ENCODE measurements at regions not wholly inside any gene's neighbourhood (a gene's known extent, or its start where the extent isn't known, plus 50 kb on each side); places are given as distances from the start of the nearest gene placed in this dataset.

DNA sequence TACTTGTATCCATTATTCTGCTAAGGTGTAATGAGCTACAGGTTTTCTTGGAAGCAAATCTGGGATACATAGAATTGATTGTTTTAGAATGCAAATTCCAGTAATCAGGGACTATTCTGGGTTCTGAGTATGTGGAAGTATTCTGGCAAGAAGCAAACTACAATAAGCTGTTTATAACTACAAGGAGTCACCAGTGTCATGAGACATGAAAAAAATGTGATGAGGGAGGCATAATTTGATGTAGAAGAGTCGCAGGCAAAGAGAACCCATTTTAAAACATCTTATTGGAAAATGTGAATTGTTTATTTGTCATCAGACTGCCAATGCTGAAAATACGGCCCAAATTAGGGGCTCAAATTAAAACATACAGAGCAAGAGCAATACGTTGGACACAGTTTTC, 321.8 kb upstream of the E2F7 start:
- Histone ChIP-seq H4K8ac (replicated peaks; ENCODE audit: insufficient read length, low read depth, low read length) (no peak overlapping the region), H2BK12ac (ENCODE audit: insufficient read length, low read depth, low read length) (no peak overlapping the region), H3K14ac (ENCODE audit: insufficient read depth, low read length) (no peak overlapping the region)

More for the DNA sequence above, 321.8 kb upstream of the E2F7 start:
- TF ChIP-seq, protein P1, sequence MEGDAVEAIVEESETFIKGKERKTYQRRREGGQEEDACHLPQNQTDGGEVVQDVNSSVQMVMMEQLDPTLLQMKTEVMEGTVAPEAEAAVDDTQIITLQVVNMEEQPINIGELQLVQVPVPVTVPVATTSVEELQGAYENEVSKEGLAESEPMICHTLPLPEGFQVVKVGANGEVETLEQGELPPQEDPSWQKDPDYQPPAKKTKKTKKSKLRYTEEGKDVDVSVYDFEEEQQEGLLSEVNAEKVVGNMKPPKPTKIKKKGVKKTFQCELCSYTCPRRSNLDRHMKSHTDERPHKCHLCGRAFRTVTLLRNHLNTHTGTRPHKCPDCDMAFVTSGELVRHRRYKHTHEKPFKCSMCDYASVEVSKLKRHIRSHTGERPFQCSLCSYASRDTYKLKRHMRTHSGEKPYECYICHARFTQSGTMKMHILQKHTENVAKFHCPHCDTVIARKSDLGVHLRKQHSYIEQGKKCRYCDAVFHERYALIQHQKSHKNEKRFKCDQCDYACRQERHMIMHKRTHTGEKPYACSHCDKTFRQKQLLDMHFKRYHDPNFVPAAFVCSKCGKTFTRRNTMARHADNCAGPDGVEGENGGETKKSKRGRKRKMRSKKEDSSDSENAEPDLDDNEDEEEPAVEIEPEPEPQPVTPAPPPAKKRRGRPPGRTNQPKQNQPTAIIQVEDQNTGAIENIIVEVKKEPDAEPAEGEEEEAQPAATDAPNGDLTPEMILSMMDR (conservative IDR thresholded peaks at IDR 0.05): no peak
- Histone ChIP-seq H3K79me2 (ENCODE audit: insufficient read depth, low read length) (no peaks in the 10 kb centered on the region), H3K56ac (ENCODE audit: insufficient read length, low read depth, low read length) (no peak overlapping the region), H3K23me2 (ENCODE audit: insufficient read length, low read depth, low read length, poor library complexity, severe bottlenecking) (no peaks in the 10 kb centered on the region), H2AFZ (ENCODE audit: low read length) (no peak overlapping the region), H4K5ac (ENCODE audit: insufficient read length, low read depth, low read length) (no peak overlapping the region), H2BK15ac (ENCODE audit: low read depth, low read length) (no peak overlapping the region), H3K4ac (ENCODE audit: low read depth, low read length) (no peak overlapping the region), H2BK120ac (ENCODE audit: low read depth, low read length, poor library complexity, severe bottlenecking) (no peak overlapping the region), H3K4me2 (ENCODE audit: insufficient read depth, insufficient read length, low read length) (no peak overlapping the region), H3K9ac (ENCODE audit: extremely low read depth, insufficient read length, low read length) (no peak overlapping the region), H2BK20ac (ENCODE audit: low read depth, low read length, poor library complexity, severe bottlenecking) (no peak overlapping the region), H3K27me3 (ENCODE audit: insufficient read depth, low read length) (no peaks in the 10 kb centered on the region), H3K79me1 (ENCODE audit: insufficient read depth, low read depth, low read length, poor library complexity, severe bottlenecking) (no peaks in the 10 kb centered on the region), H3T11ph (ENCODE audit: low read length) (no peak overlapping the region), H4K91ac (ENCODE audit: insufficient read length, low read depth, low read length) (no peak overlapping the region), H2AK5ac (ENCODE audit: insufficient read length, low read length) (no peak overlapping the region), H3K18ac (ENCODE audit: insufficient read length, low read depth, low read length) (no peak overlapping the region), H4K20me1 (ENCODE audit: control insufficient read depth, insufficient read depth, insufficient read length) (no peaks in the 10 kb centered on the region), H2BK5ac (ENCODE audit: insufficient read length, low read length) (no peak overlapping the region), H3K9me3 (ENCODE audit: control insufficient read depth, low read depth, low read length) (no peaks in the 10 kb centered on the region), H3K4me1 (ENCODE audit: insufficient read depth, low read length) (no peaks in the 10 kb centered on the region), H3K27ac (ENCODE audit: insufficient read length, low read depth, low read length) (no peak overlapping the region), H3K23ac (ENCODE audit: insufficient read length, low read depth, low read length) (no peak overlapping the region)
- Mint-ChIP-seq H3K27ac (no peak overlapping the region), H3K4me3 (no peak overlapping the region), H3K36me3 (ENCODE audit: insufficient read depth in 1 of 3, low read depth in 3 of 3) (no peaks in the 10 kb centered on the region), H3K27me3 (ENCODE audit: low read depth) (no peaks in the 10 kb centered on the region), H3K9me3 (no peaks in the 10 kb centered on the region), H3K4me1 (peaks cover 9% of the 10 kb centered on the region in 2 experiments)
- no peak for DNase-seq
- WGBS (ENCODE audit: extremely low coverage, insufficient read length, low lambda C conversion rate): no CpG with 5 or more reads among the region's 3 CpGs
